ENCODE measurements at regions not wholly inside any gene's neighbourhood (a gene's known extent, or its start where the extent isn't known, plus 50 kb on each side); places are given as distances from the start of the nearest gene placed in this dataset.

- TF ChIP-seq SP1 (IDR thresholded peaks at IDR 0.05) = no peak
- no peak for TF ChIP-seq CTCF (IDR thresholded peaks at IDR 0.05; ENCODE audit: low read depth, low read length, missing input control)
- no peak for TF ChIP-seq FOXA1 (IDR thresholded peaks at IDR 0.05)
These were observed 60.0 kb upstream of the NECTIN1 start for GRCh38 chr11:119788911-119789560.

All from liver (tissue), 3 donors.